ENCODE measurements at regions not wholly inside any gene's neighbourhood (a gene's known extent, or its start where the extent isn't known, plus 50 kb on each side); places are given as distances from the start of the nearest gene placed in this dataset.

DNA sequence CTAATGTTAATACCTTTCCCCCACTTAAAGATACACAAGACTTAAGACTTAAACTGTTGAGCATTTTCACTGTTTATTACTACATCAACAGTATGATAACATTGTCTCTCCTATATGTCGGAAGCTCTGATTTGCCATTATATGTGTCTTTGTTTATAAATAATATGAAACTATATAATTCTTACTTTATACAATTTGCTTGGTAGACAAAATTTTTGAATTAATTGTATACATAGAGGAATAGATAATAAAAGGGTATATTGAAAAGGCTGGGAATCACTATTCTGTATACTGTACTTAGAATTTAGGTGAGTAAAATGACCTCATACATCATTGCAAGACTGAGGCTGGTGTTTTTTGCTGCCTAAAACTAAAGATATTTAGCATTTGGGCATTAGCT, 82.1 kb upstream of the HDAC9 start (continued):
- TF ChIP-seq, protein P1, sequence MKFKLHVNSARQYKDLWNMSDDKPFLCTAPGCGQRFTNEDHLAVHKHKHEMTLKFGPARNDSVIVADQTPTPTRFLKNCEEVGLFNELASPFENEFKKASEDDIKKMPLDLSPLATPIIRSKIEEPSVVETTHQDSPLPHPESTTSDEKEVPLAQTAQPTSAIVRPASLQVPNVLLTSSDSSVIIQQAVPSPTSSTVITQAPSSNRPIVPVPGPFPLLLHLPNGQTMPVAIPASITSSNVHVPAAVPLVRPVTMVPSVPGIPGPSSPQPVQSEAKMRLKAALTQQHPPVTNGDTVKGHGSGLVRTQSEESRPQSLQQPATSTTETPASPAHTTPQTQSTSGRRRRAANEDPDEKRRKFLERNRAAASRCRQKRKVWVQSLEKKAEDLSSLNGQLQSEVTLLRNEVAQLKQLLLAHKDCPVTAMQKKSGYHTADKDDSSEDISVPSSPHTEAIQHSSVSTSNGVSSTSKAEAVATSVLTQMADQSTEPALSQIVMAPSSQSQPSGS (CRISPR knock-in tag; IDR thresholded peaks at IDR 0.05; ENCODE audit: borderline replicate concordance, low read depth): no peak
- TF ChIP-seq CREB1 (CRISPR knock-in tag; IDR thresholded peaks at IDR 0.05) (no peak), ZNF423 (CRISPR knock-in tag; IDR thresholded peaks at IDR 0.05) (no peak), ZNF121 (CRISPR knock-in tag; IDR thresholded peaks at IDR 0.05) (no peak)
- TF ChIP-seq, protein P2, sequence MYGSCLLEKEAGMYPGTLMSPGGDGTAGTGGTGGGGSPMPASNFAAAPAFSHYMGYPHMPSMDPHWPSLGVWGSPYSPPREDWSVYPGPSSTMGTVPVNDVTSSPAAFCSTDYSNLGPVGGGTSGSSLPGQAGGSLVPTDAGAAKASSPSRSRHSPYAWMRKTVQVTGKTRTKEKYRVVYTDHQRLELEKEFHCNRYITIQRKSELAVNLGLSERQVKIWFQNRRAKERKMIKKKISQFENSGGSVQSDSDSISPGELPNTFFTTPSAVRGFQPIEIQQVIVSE (CRISPR knock-in tag; IDR thresholded peaks at IDR 0.05; ENCODE audit: borderline replicate concordance): no peak
- TF ChIP-seq, protein P3, sequence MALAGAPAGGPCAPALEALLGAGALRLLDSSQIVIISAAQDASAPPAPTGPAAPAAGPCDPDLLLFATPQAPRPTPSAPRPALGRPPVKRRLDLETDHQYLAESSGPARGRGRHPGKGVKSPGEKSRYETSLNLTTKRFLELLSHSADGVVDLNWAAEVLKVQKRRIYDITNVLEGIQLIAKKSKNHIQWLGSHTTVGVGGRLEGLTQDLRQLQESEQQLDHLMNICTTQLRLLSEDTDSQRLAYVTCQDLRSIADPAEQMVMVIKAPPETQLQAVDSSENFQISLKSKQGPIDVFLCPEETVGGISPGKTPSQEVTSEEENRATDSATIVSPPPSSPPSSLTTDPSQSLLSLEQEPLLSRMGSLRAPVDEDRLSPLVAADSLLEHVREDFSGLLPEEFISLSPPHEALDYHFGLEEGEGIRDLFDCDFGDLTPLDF (CRISPR knock-in tag; IDR thresholded peaks at IDR 0.05): no peak
- TF ChIP-seq, protein P4, sequence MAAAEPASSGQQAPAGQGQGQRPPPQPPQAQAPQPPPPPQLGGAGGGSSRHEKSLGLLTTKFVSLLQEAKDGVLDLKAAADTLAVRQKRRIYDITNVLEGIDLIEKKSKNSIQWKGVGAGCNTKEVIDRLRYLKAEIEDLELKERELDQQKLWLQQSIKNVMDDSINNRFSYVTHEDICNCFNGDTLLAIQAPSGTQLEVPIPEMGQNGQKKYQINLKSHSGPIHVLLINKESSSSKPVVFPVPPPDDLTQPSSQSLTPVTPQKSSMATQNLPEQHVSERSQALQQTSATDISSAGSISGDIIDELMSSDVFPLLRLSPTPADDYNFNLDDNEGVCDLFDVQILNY (CRISPR knock-in tag; IDR thresholded peaks at IDR 0.05): no peak

DNA sequence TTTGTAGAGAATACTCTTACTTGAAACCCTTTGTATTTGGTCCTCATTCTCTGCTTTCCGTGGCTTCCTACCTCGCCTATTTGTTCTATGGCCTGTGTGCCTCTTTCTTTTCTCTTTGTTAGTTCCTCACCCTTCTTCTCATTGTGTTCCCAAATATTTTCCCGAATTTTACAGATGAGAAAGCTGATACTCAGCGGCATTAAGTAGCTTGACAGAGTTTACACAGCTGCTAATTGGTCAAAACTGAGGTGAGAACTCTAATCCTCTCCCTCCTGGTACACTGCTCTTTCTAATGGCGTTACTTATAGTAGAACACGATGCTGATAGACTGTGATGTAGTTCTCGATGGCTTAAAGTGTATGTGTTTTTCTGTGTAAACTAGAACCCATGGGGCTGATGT, 80.7 kb upstream of the HDAC9 start:
- no peaks in the 10 kb centered on the region for H3K9me3 Mint-ChIP-seq
- peak overlapping the region; percentile 46 for H3K27ac Mint-ChIP-seq
- ATAC-seq (peak; percentile 63), DNase-seq (ENCODE audit: low spot score) (no peak)
- H3K36me3 Mint-ChIP-seq: no peaks in the 10 kb centered on the region
- no peaks in the 10 kb centered on the region for H3K27me3 Mint-ChIP-seq (ENCODE audit: low read depth)
- H3K4me3 Mint-ChIP-seq: no peak overlapping the region
- ChIA-PET POLR2A (no interaction called here), CTCF (no interaction called here)
- H3K4me1 Mint-ChIP-seq: peaks cover 7% of the 10 kb centered on the region
- TF ChIP-seq ATF1 (CRISPR knock-in tag; IDR thresholded peaks at IDR 0.05) (no peak), JAZF1 (CRISPR knock-in tag; IDR thresholded peaks at IDR 0.05) (no peak), ZNF423 (CRISPR knock-in tag; IDR thresholded peaks at IDR 0.05) (no peak), SMAD3 (CRISPR knock-in tag; IDR thresholded peaks at IDR 0.05; ENCODE audit: borderline replicate concordance) (no peak), JUN (CRISPR knock-in tag; IDR thresholded peaks at IDR 0.05) (no peak), ZNF416 (CRISPR knock-in tag; IDR thresholded peaks at IDR 0.05) (no peak), TEAD1 (CRISPR knock-in tag; IDR thresholded peaks at IDR 0.05) (no peak), NFE2L1 (CRISPR knock-in tag; IDR thresholded peaks at IDR 0.05) (no peak), IRF2 (CRISPR knock-in tag; IDR thresholded peaks at IDR 0.05; ENCODE audit: borderline replicate concordance, low read depth) (no peak), CREB1 (CRISPR knock-in tag; IDR thresholded peaks at IDR 0.05) (no peak)
- TF ChIP-seq, protein P1 (CRISPR knock-in tag; IDR thresholded peaks at IDR 0.05; ENCODE audit: borderline replicate concordance, low read depth): no peak
- TF ChIP-seq, protein P5, sequence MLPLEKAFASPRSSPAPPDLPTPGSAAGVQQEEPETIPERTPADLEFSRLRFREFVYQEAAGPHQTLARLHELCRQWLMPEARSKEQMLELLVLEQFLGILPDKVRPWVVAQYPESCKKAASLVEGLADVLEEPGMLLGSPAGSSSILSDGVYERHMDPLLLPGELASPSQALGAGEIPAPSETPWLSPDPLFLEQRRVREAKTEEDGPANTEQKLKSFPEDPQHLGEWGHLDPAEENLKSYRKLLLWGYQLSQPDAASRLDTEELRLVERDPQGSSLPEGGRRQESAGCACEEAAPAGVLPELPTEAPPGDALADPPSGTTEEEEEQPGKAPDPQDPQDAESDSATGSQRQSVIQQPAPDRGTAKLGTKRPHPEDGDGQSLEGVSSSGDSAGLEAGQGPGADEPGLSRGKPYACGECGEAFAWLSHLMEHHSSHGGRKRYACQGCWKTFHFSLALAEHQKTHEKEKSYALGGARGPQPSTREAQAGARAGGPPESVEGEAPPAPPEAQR (CRISPR knock-in tag; IDR thresholded peaks at IDR 0.05): no peak
- TF ChIP-seq, protein P6, sequence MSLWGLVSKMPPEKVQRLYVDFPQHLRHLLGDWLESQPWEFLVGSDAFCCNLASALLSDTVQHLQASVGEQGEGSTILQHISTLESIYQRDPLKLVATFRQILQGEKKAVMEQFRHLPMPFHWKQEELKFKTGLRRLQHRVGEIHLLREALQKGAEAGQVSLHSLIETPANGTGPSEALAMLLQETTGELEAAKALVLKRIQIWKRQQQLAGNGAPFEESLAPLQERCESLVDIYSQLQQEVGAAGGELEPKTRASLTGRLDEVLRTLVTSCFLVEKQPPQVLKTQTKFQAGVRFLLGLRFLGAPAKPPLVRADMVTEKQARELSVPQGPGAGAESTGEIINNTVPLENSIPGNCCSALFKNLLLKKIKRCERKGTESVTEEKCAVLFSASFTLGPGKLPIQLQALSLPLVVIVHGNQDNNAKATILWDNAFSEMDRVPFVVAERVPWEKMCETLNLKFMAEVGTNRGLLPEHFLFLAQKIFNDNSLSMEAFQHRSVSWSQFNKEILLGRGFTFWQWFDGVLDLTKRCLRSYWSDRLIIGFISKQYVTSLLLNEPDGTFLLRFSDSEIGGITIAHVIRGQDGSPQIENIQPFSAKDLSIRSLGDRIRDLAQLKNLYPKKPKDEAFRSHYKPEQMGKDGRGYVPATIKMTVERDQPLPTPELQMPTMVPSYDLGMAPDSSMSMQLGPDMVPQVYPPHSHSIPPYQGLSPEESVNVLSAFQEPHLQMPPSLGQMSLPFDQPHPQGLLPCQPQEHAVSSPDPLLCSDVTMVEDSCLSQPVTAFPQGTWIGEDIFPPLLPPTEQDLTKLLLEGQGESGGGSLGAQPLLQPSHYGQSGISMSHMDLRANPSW (CRISPR knock-in tag; conservative IDR thresholded peaks at IDR 0.05; ENCODE audit: low read depth): no peak
